Effector memory CD4-positive, alpha-beta T cell (primary cell): ENCODE measurements at regions not wholly inside any gene's neighbourhood (a gene's known extent, or its start where the extent isn't known, plus 50 kb on each side); places are given as distances from the start of the nearest gene placed in this dataset.

Source experiments
- DNase-seq, 3 donors: peaks; one replicate each; pipeline ENCODE4 v3.0.0-alpha.2; 2020
- H3K27ac ChIP-seq: 2 replicates; pipeline ENCODE4 v1.7.0; 2013; ENCODE audit warnings: mild to moderate bottlenecking, low read length, moderate library complexity; ENCODE audit not compliant: insufficient read depth, poor library complexity, severe bottlenecking
- H3K27me3 ChIP-seq: replicated peaks from 2 replicates; pipeline ENCODE4 v1.7.0; 2013; ENCODE audit warnings: mild to moderate bottlenecking, low read length; ENCODE audit not compliant: insufficient read depth, control insufficient read depth, poor library complexity, severe bottlenecking
- H3K36me3 ChIP-seq: 2 replicates; pipeline ENCODE4 v1.7.0; 2013; ENCODE audit warnings: mild to moderate bottlenecking, low read length, moderate library complexity; ENCODE audit not compliant: control insufficient read depth, insufficient read depth
- H3K4me1 ChIP-seq: 2 replicates; pipeline ENCODE4 v1.7.0; 2013; ENCODE audit warnings: low read length, mild to moderate bottlenecking; ENCODE audit not compliant: control insufficient read depth, insufficient read depth, poor library complexity, severe bottlenecking
- H3K4me3 ChIP-seq: 2 replicates; pipeline ENCODE4 v1.7.0; 2013; ENCODE audit warnings: low read length, low read depth, mild to moderate bottlenecking; ENCODE audit not compliant: insufficient read depth, poor library complexity, severe bottlenecking
- H3K9me3 ChIP-seq: 2 replicates; pipeline ENCODE4 v1.7.0; 2013; ENCODE audit warnings: mild to moderate bottlenecking, low read length, moderate library complexity; ENCODE audit not compliant: control insufficient read depth

- DNase-seq: no peak
- Histone ChIP-seq H3K36me3 (no peaks in the 10 kb centered on the region), H3K27me3 (no peaks in the 10 kb centered on the region), H3K9me3 (no peaks in the 10 kb centered on the region), H3K27ac (no peak overlapping the region), H3K4me1 (no peaks in the 10 kb centered on the region), H3K4me3 (no peak overlapping the region)
Observed at GRCh38 chr5:114038756-114039155, 323.1 kb upstream of the KCNN2 start.

- no peaks in the 10 kb centered on the region for H3K36me3 ChIP-seq
- no peak overlapping the region for H3K27ac ChIP-seq
- DNase-seq: no peak
- no peaks in the 10 kb centered on the region for H3K9me3 ChIP-seq
- H3K27me3 ChIP-seq: no peaks in the 10 kb centered on the region
- H3K4me1 ChIP-seq: no peaks in the 10 kb centered on the region
- H3K4me3 ChIP-seq: no peak overlapping the region
Observed at GRCh38 chr5:114050087-114050486, 311.8 kb upstream of the KCNN2 start.

GRCh38 chr5:114053372-114053771, 308.5 kb upstream of the KCNN2 start:
- no peaks in the 10 kb centered on the region for H3K36me3 ChIP-seq
- DNase-seq: no peak
- H3K27ac ChIP-seq: no peak overlapping the region
- H3K4me1 ChIP-seq: no peaks in the 10 kb centered on the region
- H3K4me3 ChIP-seq: no peak overlapping the region
- peaks cover 8% of the 10 kb centered on the region for H3K27me3 ChIP-seq
- no peaks in the 10 kb centered on the region for H3K9me3 ChIP-seq

- Histone ChIP-seq H3K27ac (no peak overlapping the region), H3K27me3 (peaks cover 8% of the 10 kb centered on the region), H3K36me3 (no peaks in the 10 kb centered on the region), H3K9me3 (no peaks in the 10 kb centered on the region), H3K4me1 (no peaks in the 10 kb centered on the region), H3K4me3 (no peak overlapping the region)
- DNase-seq: no peak
Observed at GRCh38 chr5:114054594-114054993, 307.3 kb upstream of the KCNN2 start.

GRCh38 chr5:114055318-114056184, 306.3 kb upstream of the KCNN2 start:
- Histone ChIP-seq H3K36me3 (no peaks in the 10 kb centered on the region), H3K4me1 (no peaks in the 10 kb centered on the region), H3K9me3 (no peaks in the 10 kb centered on the region), H3K27me3 (peaks cover 8% of the 10 kb centered on the region), H3K4me3 (no peak overlapping the region), H3K27ac (no peak overlapping the region)
- DNase-seq: no peak

GRCh38 chr5:114056185-114056538, 305.7 kb upstream of the KCNN2 start:
- no peak overlapping the region for H3K27ac ChIP-seq
- DNase-seq: no peak
- H3K36me3 ChIP-seq: no peaks in the 10 kb centered on the region
- H3K4me3 ChIP-seq: no peak overlapping the region
- peaks cover 8% of the 10 kb centered on the region for H3K27me3 ChIP-seq
- no peaks in the 10 kb centered on the region for H3K9me3 ChIP-seq
- H3K4me1 ChIP-seq: no peaks in the 10 kb centered on the region

- H3K27ac ChIP-seq: no peak overlapping the region
- no peaks in the 10 kb centered on the region for H3K4me1 ChIP-seq
- peaks cover 7% of the 10 kb centered on the region for H3K27me3 ChIP-seq
- DNase-seq: no peak
- no peaks in the 10 kb centered on the region for H3K9me3 ChIP-seq
- H3K4me3 ChIP-seq: no peak overlapping the region
- no peaks in the 10 kb centered on the region for H3K36me3 ChIP-seq
Observed at GRCh38 chr5:114060866-114061265, 301.0 kb upstream of the KCNN2 start.

- no peaks in the 10 kb centered on the region for H3K4me1 ChIP-seq
- H3K4me3 ChIP-seq: no peak overlapping the region
- H3K27me3 ChIP-seq: no peaks in the 10 kb centered on the region
- no peak for DNase-seq
- H3K27ac ChIP-seq: no peak overlapping the region
- no peaks in the 10 kb centered on the region for H3K9me3 ChIP-seq
- H3K36me3 ChIP-seq: no peaks in the 10 kb centered on the region
Observed at GRCh38 chr5:114062932-114063867, 298.7 kb upstream of the KCNN2 start.

GRCh38 chr5:114065912-114066311, 296.0 kb upstream of the KCNN2 start:
- DNase-seq: no peak
- H3K27ac ChIP-seq: no peak overlapping the region
- H3K27me3 ChIP-seq: no peaks in the 10 kb centered on the region
- no peaks in the 10 kb centered on the region for H3K4me1 ChIP-seq
- no peaks in the 10 kb centered on the region for H3K9me3 ChIP-seq
- no peaks in the 10 kb centered on the region for H3K36me3 ChIP-seq
- no peak overlapping the region for H3K4me3 ChIP-seq
